Activated T-cell treated with anti-CD3 and anti-CD28 coated beads, Interleukin-2, amount 50 U/mL, for 4 hours (primary cell): ENCODE measurements at regions not wholly inside any gene's neighbourhood (a gene's known extent, or its start where the extent isn't known, plus 50 kb on each side); places are given as distances from the start of the nearest gene placed in this dataset.
"Not testable (repeated sequence)": the region's sequence is repeated elsewhere in the genome, so short reads cannot be mapped to it uniquely, and the experiment has no call there.

ENCODE experiments used
- ATAC-seq, 2 donors: fragments of 200-7000 bp; cut with Tn5 transposase; one replicate each; pipeline ENCODE4 v1.10.0; 2021
- DNase-seq: peaks from one replicate; pipeline ENCODE4 v3.0.0-alpha.2; 2020
- H3K27me3 Mint-ChIP-seq: one replicate; pipeline ENCODE4 v1.8.0; 2021; ENCODE audit warnings: low read depth, mixed read lengths
- H3K36me3 Mint-ChIP-seq: one replicate; pipeline ENCODE4 v1.8.0; 2022; ENCODE audit warnings: mixed read lengths; ENCODE audit not compliant: insufficient read depth
- H3K4me1 Mint-ChIP-seq: one replicate; pipeline ENCODE4 v1.8.0; 2021; ENCODE audit warnings: low read depth, mixed read lengths
- H3K4me3 Mint-ChIP-seq: one replicate; pipeline ENCODE4 v1.8.0; 2021; ENCODE audit warnings: mild to moderate bottlenecking, moderate library complexity, mixed read lengths
- H3K9me3 Mint-ChIP-seq: one replicate; pipeline ENCODE4 v1.8.0; 2021; ENCODE audit warnings: mixed read lengths

DNA sequence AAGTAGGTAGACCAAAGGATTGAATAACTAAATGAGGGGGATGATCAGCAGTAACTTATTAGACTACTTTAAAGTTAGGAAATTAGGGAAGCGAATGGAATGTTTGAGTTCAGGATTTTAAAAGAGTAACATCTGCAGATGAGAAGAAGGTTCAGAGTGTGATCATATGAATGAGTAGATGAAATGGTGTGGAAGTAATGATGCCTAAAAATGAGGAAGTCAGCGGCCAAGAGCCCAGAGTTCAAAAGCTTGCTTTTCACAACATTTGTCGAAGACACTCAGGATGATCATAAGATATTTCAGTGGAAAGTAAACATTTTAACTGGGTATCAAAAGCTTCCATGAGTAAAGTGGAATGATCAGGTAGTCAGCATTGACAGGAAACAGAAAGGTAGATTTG, 299.4 kb downstream of the LRRIQ3 start:
- Mint-ChIP-seq H3K36me3 (no peaks in the 10 kb centered on the region), H3K4me1 (no peaks in the 10 kb centered on the region), H3K9me3 (no peaks in the 10 kb centered on the region), H3K4me3 (no peak overlapping the region), H3K27me3 (no peaks in the 10 kb centered on the region)
- DNase-seq: no peak
- ATAC-seq: no peak

DNA sequence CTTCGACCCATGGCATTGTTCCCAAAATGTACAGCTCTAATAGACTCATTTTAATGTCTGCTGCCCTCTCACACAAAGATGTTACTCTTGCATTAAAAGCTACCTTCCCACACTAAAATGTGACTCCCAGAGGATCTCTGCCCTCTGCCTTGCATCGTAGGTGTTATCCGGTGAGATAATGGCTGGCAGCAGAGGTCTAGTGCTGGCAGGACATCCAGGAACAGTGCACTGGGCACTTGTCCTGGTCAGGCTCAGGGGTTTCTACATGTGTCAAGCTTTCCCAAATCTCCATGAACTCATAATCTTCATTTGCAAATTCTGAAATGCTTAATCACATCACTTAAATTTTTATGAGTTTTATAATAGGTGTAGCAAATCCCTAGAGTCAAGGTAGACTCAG, 310.6 kb downstream of the LRRIQ3 start:
- no peak overlapping the region for H3K4me3 Mint-ChIP-seq
- DNase-seq (no peak), ATAC-seq (no peak)
- no peaks in the 10 kb centered on the region for H3K27me3 Mint-ChIP-seq
- H3K36me3 Mint-ChIP-seq: no peaks in the 10 kb centered on the region
- no peaks in the 10 kb centered on the region for H3K9me3 Mint-ChIP-seq
- H3K4me1 Mint-ChIP-seq: no peaks in the 10 kb centered on the region

DNA sequence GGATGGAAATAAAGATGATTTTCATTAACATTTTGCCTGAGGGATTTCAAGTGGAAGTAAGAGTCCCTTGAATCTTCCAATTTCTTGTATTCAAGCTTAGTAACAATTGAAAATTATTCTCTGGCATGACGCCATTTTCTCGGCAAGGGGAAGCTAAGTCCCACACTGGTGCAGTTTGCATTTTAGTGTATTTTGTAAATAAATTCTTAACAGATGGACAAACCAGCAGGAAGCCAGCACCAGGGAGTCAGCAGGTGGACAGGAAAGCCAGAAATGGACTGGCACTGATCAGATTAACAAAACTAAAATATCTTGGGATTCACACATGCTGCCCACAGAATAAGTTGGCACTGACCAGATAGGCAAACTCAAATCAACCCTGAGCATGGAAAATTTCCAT, 311.3 kb downstream of the LRRIQ3 start:
- Mint-ChIP-seq H3K9me3 (no peaks in the 10 kb centered on the region), H3K4me1 (no peaks in the 10 kb centered on the region), H3K36me3 (no peaks in the 10 kb centered on the region), H3K4me3 (no peak overlapping the region), H3K27me3 (no peaks in the 10 kb centered on the region)
- DNase-seq (no peak), ATAC-seq (no peak)

DNA sequence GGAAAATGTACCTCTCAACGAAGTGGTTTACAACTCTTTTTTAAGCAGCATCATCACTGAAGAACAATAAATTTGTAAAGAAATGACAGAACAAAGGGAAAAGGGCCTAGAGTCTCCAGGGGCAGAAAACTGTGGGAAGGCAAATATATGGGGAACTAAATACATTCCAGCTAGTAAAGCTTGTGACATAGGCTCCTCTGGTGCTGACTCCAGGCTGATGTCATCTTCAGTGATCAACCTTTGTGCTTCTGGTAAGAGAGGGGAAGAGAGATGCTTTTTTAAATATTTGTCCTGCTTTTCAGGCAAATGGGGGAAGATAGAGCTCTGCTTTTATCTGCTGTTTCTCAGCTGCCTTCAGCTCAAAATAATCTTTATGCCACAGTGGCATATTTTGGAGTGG, 323.2 kb downstream of the LRRIQ3 start:
- Mint-ChIP-seq H3K4me1 (no peaks in the 10 kb centered on the region), H3K4me3 (no peak overlapping the region), H3K36me3 (no peaks in the 10 kb centered on the region), H3K27me3 (no peaks in the 10 kb centered on the region), H3K9me3 (peaks cover 5% of the 10 kb centered on the region)
- DNase-seq: no peak
- ATAC-seq: no peak

DNA sequence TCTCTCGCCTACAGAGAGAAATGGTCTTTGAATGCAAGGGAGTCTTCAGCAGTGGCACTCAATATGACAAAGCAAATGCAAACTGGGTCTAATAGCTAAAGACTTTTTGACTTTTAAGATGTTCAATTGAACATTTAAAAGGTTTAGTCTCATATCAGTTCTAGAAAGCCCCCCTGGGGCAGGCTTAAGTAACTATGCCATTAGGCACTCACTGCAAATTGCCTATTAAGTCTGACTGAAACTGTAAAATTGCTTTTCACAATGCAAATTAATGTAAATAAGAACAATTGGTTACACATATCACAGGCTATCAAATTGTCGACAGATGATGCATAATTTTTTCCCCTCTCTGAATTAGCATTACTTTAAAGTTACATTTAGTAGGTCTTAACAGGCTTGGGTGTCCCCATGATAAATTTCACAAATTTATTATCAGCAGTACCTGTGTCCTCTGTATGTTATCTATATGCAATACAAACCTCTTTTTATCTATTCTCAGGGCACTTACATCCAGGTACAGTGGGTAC, 329.1 kb downstream of the LRRIQ3 start:
- H3K4me1 Mint-ChIP-seq: no peaks in the 10 kb centered on the region
- no peak for ATAC-seq
- no peaks in the 10 kb centered on the region for H3K36me3 Mint-ChIP-seq
- H3K4me3 Mint-ChIP-seq: no peak overlapping the region
- no peak for DNase-seq
- H3K27me3 Mint-ChIP-seq: no peaks in the 10 kb centered on the region
- peaks cover 8% of the 10 kb centered on the region for H3K9me3 Mint-ChIP-seq

DNA sequence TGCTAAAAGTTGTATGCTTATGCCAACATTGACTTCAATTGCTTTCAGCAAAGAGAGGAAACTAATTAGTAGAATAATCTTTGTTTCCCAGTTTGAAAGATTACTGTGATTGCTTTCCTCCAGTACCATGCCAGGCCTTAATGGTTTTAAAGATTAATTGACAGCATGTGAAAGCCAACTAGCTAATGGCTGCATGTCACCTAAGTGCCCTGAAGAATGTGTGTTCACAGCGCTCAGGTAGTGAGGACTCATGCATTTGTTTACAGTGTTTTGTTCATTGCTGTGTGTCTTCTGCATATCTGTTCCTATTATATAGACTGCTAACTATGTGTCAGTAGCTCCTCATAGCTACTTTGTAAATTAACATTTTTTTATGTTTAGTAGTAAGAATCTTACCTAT, 335.6 kb downstream of the LRRIQ3 start:
- Mint-ChIP-seq H3K9me3 (peaks cover 9% of the 10 kb centered on the region), H3K36me3 (no peaks in the 10 kb centered on the region)

DNA sequence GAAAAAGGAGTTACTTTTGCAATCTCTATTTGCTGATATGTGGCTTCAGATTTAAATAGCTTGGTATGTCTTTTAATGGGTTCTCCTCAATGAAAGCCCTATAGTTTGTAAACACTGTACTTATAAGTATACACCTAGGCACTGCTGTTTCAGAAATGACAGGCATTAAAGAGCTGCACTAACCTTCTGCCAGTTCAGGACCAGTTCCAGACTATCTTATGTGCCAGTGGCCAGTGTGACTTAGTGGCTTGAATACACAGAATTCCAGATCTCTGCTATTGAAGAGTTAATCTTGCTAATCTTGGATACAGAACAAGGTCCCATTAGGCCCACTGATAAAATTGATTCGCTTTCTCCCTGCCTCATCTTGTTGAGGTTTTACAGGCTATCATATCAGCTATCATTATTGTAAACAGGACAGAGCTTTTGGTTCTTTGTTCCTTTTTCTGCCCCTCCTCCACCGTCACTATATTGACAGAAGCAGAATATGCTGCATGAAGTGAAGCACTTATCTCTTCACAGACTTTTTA, 337.5 kb downstream of the LRRIQ3 start:
- no peak for ATAC-seq
- no peaks in the 10 kb centered on the region for H3K36me3 Mint-ChIP-seq

More for the DNA sequence above, 335.6 kb downstream of the LRRIQ3 start:
- Mint-ChIP-seq H3K27me3 (no peaks in the 10 kb centered on the region), H3K4me1 (no peaks in the 10 kb centered on the region), H3K4me3 (no peak overlapping the region)
- DNase-seq: no peak
- no peak for ATAC-seq

DNA sequence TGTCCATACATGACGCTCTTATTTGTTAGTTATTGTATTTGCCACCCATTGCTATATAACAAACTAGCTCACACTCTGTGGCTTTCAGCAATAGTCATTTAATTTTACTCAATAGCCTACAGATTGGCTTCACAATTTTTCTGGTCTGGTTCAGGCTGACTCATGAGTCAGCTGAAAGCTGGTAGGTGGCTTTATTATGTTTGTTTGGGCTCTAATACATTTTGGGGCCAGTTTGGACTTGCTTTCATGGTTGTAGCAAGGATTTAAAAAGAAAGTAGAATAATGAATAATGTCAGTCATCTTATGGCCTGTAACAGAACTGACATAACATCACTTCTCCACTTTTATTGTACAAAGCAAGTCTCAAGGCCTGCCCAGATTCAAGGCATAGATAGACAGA, 338.7 kb downstream of the LRRIQ3 start:
- Mint-ChIP-seq H3K27me3 (no peaks in the 10 kb centered on the region), H3K36me3 (no peaks in the 10 kb centered on the region), H3K4me3 (no peak overlapping the region), H3K9me3 (peaks cover 7% of the 10 kb centered on the region), H3K4me1 (no peaks in the 10 kb centered on the region)
- no peak for ATAC-seq
- no peak for DNase-seq

More for the DNA sequence above, 337.5 kb downstream of the LRRIQ3 start:
- Mint-ChIP-seq H3K9me3 (peaks cover 7% of the 10 kb centered on the region), H3K4me3 (no peak overlapping the region), H3K27me3 (no peaks in the 10 kb centered on the region), H3K4me1 (no peaks in the 10 kb centered on the region)
- DNase-seq: no peak

DNA sequence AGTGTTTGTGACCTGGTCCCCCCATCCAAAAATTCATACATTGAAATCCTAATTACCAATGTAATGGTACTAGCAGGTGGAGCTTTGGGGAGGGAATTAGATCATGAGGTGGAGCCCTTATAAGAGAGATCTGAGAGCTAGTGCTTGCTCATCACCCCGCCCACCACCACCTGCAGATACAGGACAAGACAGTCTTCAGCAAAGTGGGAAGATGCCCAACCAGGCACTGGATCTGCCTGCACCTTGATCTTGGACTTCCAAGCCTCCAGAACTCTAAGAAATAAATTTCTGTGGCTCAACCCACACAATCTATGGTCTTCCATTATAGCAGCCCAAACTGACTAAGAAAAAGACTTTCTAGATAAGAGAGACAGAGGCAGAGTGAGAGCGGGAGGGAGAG, 343.4 kb downstream of the LRRIQ3 start:
- ATAC-seq: no peak
- Mint-ChIP-seq H3K9me3 (peaks cover 6% of the 10 kb centered on the region), H3K36me3 (no peaks in the 10 kb centered on the region), H3K4me1 (no peaks in the 10 kb centered on the region), H3K4me3 (no peak overlapping the region), H3K27me3 (no peaks in the 10 kb centered on the region)
- no peak for DNase-seq

DNA sequence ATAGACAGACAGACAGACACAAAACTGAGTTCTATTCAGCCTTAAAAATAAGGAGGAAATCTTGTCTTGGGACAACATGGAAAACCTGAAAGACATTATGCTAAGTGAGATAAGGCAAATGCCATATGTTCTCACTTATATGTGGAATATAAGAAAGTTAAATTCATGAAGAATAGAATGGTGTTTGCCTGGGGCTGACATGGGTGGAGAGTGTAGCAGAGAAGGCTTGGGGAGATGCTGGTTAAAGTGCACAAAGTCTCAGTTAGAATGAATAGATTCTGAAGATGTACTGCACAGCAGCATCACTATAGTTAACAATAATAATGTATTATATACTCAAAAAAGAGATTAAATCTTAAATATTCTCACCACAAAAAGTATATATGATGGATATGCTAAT, 355.5 kb downstream of the LRRIQ3 start:
- DNase-seq: no peak
- H3K27me3 Mint-ChIP-seq: no peaks in the 10 kb centered on the region
- no peaks in the 10 kb centered on the region for H3K4me1 Mint-ChIP-seq
- H3K36me3 Mint-ChIP-seq: no peaks in the 10 kb centered on the region
- peaks cover 3% of the 10 kb centered on the region for H3K9me3 Mint-ChIP-seq
- ATAC-seq: no peak
- no peak overlapping the region for H3K4me3 Mint-ChIP-seq

DNA sequence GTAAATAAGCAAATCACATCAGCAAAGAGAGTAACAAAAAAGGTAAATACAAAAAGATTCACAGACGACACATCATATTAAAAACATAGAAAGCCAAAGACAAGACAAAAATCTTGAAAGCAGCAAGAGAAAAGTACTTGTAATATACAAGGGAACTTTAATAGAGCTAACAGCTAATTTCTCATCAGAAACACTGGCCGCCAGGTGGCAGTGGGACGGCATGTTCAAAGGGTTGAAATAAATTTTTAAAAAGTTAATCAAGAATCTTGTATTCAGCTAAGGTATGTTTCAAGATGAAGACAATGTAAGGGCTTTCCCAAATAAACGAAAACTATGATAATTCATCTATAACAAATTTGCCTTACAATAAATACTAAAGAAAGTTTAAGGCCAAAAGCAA, 358.1 kb downstream of the LRRIQ3 start:
- Mint-ChIP-seq H3K4me1 (no peaks in the 10 kb centered on the region), H3K4me3 (no peak overlapping the region), H3K27me3 (no peaks in the 10 kb centered on the region), H3K9me3 (peaks cover 3% of the 10 kb centered on the region), H3K36me3 (no peaks in the 10 kb centered on the region)
- DNase-seq (no peak), ATAC-seq (no peak)

DNA sequence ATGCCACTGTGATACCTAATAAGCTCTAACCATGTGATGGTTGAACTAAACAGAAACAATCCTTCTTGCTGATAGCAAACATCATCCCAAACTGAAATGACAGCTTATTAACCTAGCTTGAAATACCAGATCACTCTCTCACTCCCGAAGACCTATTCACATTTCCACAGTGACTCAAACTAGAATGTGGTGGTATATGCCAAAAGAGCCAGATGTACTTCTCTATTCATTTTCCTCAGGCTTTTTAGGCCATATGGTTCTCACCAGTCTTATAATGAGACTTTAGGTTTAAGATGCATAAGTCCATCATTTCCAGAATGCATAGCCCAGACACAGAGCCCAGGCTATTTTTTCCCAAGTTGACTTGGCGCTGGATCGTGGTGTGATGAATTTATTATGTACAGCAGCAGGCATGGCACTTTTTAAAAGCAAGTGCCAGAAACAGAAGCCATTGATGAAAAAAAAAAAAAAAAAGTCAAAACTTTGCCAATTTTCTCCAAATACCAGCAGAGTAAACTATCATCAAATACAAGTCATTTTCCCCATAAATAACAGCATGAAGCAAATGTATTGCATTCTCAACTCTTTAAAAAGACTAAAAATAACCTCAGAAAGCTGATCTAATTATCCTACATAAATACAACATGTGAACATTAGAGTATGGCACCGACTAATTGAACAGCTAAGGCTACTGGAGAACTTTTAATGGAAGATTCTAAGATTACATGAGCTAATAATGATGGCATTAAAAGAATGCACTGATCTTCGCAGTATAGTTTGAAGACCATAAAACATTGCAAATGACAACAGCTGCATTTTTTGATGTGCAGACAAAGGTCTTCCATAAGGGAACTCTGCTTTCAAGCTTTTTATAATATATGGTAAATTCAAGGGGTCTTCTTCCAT, 365.4 kb downstream of the LRRIQ3 start:
- no peaks in the 10 kb centered on the region for H3K9me3 Mint-ChIP-seq
- H3K27me3 Mint-ChIP-seq: no peaks in the 10 kb centered on the region
- H3K4me3 Mint-ChIP-seq: no peak overlapping the region
- no peak for ATAC-seq
- no peaks in the 10 kb centered on the region for H3K4me1 Mint-ChIP-seq
- no peaks in the 10 kb centered on the region for H3K36me3 Mint-ChIP-seq
- no peak for DNase-seq

DNA sequence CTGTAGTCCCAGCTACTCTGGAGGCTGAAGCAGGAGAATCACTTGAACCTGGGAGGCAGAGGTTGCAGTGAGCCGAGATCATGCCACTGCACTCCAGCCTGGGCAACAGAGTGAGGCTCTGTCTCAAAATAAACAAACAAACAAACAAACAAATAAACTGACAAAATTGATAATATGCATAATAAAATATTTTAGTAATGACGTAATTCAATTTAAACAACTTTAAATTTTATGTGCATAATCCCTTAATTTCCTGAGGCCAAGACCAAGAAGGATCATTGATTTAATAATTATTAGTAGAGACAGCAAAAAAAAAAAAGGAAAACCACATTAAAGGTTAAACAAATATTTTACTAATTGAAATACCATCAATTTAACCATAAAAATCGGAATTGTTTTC, 370.7 kb downstream of the LRRIQ3 start:
- H3K4me3 Mint-ChIP-seq, DNase-seq, H3K27me3 Mint-ChIP-seq, H3K9me3 Mint-ChIP-seq, H3K4me1 Mint-ChIP-seq, ATAC-seq, H3K36me3 Mint-ChIP-seq: not testable (repeated sequence)

DNA sequence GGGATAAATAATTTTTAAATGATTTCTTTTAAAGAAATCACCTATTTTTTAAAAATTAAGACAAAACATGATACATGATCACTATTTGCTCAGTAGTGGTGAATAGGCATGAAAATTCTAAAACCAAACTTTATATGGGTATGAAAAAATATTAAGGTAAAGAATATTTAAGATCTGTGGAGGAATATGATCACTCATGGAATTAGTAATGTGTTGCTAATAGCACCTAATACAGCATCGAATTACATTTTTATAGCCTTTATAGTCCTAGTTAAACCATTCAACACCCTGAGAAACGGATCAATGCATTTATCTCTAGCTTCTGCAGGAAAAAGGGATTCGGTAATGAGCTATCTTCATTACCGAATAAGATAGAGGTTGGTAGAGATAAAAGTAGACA, 373.9 kb downstream of the LRRIQ3 start:
- no peaks in the 10 kb centered on the region for H3K27me3 Mint-ChIP-seq
- no peaks in the 10 kb centered on the region for H3K36me3 Mint-ChIP-seq
- H3K4me1 Mint-ChIP-seq: no peaks in the 10 kb centered on the region
- no peak for ATAC-seq
- no peak overlapping the region for H3K4me3 Mint-ChIP-seq
- DNase-seq: no peak
- no peaks in the 10 kb centered on the region for H3K9me3 Mint-ChIP-seq

DNA sequence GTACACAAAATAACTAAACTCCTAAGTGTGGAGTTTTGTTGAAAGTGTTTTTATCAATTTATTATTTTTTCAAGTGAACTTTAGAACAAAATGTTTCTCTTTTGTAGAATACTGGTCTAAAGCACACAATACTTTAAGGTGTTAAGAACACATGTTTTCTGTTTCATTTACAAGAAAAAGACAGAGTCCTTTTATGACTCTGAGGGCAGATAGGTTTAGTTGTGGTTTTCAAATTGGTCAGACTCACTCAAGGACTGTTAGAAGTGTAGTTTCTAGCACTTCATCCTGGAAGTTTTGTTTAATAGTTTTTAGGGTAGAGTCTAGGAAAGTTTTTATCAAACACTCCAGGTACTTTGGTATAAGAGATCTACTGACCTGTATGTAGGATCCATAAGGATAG, 376.5 kb downstream of the LRRIQ3 start:
- Mint-ChIP-seq H3K36me3 (no peaks in the 10 kb centered on the region), H3K9me3 (peaks cover 3% of the 10 kb centered on the region), H3K27me3 (no peaks in the 10 kb centered on the region), H3K4me1 (no peaks in the 10 kb centered on the region), H3K4me3 (no peak overlapping the region)
- ATAC-seq: no peak
- DNase-seq: no peak
